B cell (primary cell): ENCODE measurements at regions not wholly inside any gene's neighbourhood (a gene's known extent, or its start where the extent isn't known, plus 50 kb on each side); places are given as distances from the start of the nearest gene placed in this dataset.

ENCODE experiments used
- EZH2 ChIP-seq: IDR thresholded peaks from 2 replicates; pipeline ENCODE4 v1.6.1; 2012; ENCODE audit warnings: borderline replicate concordance, low read depth, mild to moderate bottlenecking, moderate library complexity, low read length; ENCODE audit not compliant: insufficient read depth, poor library complexity, severe bottlenecking
- TF ChIP-seq, protein P1 (sequence below): fragments of 200-600 bp; IDR thresholded peaks from one replicate; pipeline ENCODE4 v1.8.0; 2022; ENCODE audit warnings: antibody characterized with exemption, mild to moderate bottlenecking

DNA sequence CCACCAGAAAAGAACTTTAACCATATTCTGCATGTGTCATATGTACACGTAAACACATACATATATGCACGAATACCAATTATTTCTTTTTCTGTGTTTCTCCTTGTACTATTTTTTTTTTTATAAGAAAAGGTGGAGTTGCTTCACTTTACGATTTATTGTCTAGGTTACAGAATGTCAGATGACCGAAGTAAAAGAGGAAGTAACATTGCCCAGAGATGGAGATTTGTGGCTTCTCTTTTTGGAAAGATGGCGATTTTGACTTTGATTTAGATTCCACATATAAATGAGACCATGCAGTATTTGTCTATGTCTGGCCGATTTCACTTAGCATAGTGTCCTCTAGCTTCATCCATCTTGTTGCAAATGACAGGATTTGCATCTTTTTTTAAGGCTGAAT lies 293.1 kb downstream of the SV2B start:
- TF ChIP-seq EZH2, result no peak
- TF ChIP-seq, protein P1, sequence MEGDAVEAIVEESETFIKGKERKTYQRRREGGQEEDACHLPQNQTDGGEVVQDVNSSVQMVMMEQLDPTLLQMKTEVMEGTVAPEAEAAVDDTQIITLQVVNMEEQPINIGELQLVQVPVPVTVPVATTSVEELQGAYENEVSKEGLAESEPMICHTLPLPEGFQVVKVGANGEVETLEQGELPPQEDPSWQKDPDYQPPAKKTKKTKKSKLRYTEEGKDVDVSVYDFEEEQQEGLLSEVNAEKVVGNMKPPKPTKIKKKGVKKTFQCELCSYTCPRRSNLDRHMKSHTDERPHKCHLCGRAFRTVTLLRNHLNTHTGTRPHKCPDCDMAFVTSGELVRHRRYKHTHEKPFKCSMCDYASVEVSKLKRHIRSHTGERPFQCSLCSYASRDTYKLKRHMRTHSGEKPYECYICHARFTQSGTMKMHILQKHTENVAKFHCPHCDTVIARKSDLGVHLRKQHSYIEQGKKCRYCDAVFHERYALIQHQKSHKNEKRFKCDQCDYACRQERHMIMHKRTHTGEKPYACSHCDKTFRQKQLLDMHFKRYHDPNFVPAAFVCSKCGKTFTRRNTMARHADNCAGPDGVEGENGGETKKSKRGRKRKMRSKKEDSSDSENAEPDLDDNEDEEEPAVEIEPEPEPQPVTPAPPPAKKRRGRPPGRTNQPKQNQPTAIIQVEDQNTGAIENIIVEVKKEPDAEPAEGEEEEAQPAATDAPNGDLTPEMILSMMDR, result no peak
